Cardiac muscle cell (in vitro differentiated cells and primary cell): ENCODE measurements at regions not wholly inside any gene's neighbourhood (a gene's known extent, or its start where the extent isn't known, plus 50 kb on each side); places are given as distances from the start of the nearest gene placed in this dataset.

ENCODE experiments used
- DNase-seq, 2 donors: peaks; one replicate each; pipeline versions ENCODE4 v3.0.0 to v3.0.0-alpha.2; 2010 to 2017; ENCODE audit warnings: low read depth in 1 of 2, low spot score in 1 of 2
- H3K27ac ChIP-seq: fragments of 200-600 bp; sonication (generic); 2 replicates; pipeline ENCODE4 v1.5.1; 2016
- H3K27me3 ChIP-seq: fragments of 200-600 bp; sonication (generic); 2 replicates; pipeline ENCODE4 v1.6.0; 2016; ENCODE audit warnings: control low read depth
- H3K36me3 ChIP-seq: fragments of 200-600 bp; sonication (generic); 2 replicates; pipeline ENCODE4 v1.5.1; 2016; ENCODE audit warnings: control low read depth
- H3K4me1 ChIP-seq: fragments of 200-600 bp; sonication (generic); 2 replicates; pipeline ENCODE4 v1.8.1; 2017; ENCODE audit warnings: low read depth, mild to moderate bottlenecking, mixed run types
- H3K4me3 ChIP-seq: fragments of 200-600 bp; sonication (generic); 2 replicates; pipeline ENCODE4 v1.5.1; 2016; ENCODE audit warnings: mild to moderate bottlenecking
- H3K9me3 ChIP-seq: fragments of 200-600 bp; sonication (generic); 2 replicates; pipeline ENCODE4 v1.5.1; 2017; ENCODE audit warnings: low read depth, mild to moderate bottlenecking, control low read depth
- TF ChIP-seq, protein P1 (sequence below): IDR thresholded peaks from 2 replicates; pipeline ENCODE4 v1.5.1; 2012; ENCODE audit warnings: low read depth, mild to moderate bottlenecking, low read length

DNA sequence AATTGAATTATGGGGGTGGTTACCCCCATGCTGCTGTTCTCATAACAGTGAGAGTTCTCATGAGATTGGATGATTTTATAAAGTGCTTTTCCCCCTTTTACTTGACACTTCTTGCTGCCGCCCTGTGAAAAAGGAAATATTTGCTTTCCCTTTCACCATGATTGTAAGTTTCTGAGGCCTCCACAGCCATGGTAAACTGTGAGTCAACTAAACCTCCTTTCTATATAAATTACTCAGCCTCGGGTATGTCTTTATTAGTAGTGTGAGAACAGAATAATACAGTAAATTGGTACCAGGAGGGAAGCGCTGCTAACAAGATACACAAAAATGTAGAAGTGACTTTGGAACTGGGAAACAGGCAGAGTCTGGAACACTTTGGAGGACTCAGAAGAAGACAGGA is 1070.8 kb downstream of the FAM133A start:
- Histone ChIP-seq H3K27me3 (no peaks in the 10 kb centered on the region), H3K36me3 (no peaks in the 10 kb centered on the region), H3K9me3 (no peaks in the 10 kb centered on the region), H3K4me3 (no peak overlapping the region), H3K27ac (no peak overlapping the region), H3K4me1 (no peaks in the 10 kb centered on the region)
- TF ChIP-seq, protein P1, sequence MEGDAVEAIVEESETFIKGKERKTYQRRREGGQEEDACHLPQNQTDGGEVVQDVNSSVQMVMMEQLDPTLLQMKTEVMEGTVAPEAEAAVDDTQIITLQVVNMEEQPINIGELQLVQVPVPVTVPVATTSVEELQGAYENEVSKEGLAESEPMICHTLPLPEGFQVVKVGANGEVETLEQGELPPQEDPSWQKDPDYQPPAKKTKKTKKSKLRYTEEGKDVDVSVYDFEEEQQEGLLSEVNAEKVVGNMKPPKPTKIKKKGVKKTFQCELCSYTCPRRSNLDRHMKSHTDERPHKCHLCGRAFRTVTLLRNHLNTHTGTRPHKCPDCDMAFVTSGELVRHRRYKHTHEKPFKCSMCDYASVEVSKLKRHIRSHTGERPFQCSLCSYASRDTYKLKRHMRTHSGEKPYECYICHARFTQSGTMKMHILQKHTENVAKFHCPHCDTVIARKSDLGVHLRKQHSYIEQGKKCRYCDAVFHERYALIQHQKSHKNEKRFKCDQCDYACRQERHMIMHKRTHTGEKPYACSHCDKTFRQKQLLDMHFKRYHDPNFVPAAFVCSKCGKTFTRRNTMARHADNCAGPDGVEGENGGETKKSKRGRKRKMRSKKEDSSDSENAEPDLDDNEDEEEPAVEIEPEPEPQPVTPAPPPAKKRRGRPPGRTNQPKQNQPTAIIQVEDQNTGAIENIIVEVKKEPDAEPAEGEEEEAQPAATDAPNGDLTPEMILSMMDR = no peak
- DNase-seq = no peak

DNA sequence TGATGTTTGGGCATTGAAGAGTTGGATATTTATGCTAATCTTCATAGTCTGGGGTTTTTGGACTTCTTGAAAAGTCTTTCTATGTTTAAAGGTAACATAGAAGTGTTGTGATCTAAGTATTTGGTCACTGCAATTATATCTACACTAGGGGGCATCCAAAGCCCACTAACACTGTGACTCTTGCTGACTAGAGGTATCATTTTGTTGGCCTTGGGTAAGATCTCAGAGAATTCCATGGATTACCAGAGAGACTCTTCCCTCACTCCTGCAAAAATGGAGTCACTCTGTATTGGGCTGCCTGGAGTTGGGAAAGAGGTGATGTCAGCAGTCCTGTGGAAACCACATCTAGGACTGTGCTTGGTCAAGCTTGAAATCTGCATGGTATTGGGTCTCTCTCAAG is 1077.6 kb downstream of the FAM133A start:
- Histone ChIP-seq H3K9me3 (no peaks in the 10 kb centered on the region), H3K36me3 (no peaks in the 10 kb centered on the region)
- TF ChIP-seq, protein P1 = no peak

DNA sequence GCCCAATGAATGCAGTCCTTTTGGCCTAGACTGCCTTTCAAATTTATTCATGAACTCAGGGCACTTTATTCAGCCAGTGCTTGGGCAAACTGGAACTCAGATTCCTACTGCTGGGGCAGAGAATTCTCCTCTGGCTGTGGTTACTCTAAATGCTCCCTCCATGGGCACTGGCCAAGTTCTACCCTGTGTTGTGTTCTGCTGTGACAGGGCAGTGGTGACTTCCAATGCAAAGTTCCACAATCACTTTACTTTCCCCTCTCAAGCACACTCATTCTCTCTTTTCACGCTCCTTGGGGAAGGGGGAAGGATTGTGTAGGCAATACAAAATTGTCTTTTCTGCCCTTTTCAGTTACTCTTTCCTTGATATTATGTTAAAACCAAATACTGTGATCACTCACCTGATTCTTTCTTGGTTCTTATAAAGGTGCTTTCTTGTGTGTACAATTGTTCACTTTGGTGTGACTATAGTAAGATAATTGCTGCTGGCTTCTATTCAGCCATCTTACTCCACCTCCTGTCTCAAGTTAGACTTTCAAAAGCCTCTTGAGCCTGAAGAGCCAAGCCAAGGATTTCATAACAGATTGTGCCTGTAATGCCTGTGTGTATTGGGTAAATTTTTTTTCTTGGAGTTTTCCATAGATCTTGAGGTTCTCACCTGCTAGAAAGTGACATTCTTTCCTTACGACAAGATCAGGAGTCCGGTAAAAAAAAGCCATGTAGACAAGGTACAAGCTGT is 1078.6 kb downstream of the FAM133A start:
- TF ChIP-seq, protein P1 = no peak
- Histone ChIP-seq H3K9me3 (no peaks in the 10 kb centered on the region), H3K27ac (no peak overlapping the region)

More for the DNA sequence above, 1077.6 kb downstream of the FAM133A start:
- Histone ChIP-seq H3K27ac (no peak overlapping the region), H3K27me3 (no peaks in the 10 kb centered on the region), H3K4me3 (no peak overlapping the region), H3K4me1 (no peaks in the 10 kb centered on the region)
- no peak for DNase-seq

DNA sequence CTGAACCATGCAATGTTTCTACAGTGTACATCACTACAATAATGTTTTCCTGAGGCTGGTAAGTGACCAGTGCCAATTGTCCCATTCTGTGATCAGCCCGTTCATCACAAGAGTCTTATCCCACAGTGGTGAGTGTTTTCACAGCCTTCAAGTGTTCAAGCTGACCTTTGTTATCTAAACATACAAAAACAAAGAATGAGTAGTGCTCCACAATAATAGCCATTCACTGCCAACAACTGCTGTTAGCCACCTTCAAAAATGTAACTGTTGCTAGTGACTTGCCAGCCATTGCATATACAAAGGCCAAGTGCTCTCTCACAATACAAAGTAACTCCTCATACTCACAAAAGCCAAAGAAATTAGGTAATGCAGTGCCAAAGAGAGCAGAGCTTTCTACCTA is 1084.1 kb downstream of the FAM133A start:
- Histone ChIP-seq H3K27me3 (peaks cover 9% of the 10 kb centered on the region), H3K9me3 (no peaks in the 10 kb centered on the region), H3K27ac (no peak overlapping the region), H3K4me3 (no peak overlapping the region), H3K36me3 (no peaks in the 10 kb centered on the region), H3K4me1 (no peaks in the 10 kb centered on the region)
- peak in 1 of 2 donors; percentile 24 for DNase-seq
- TF ChIP-seq, protein P1 = no peak

More for the DNA sequence above, 1078.6 kb downstream of the FAM133A start:
- Histone ChIP-seq H3K27me3 (no peaks in the 10 kb centered on the region), H3K4me3 (no peak overlapping the region), H3K4me1 (no peaks in the 10 kb centered on the region), H3K36me3 (no peaks in the 10 kb centered on the region)
- DNase-seq = no peak

DNA sequence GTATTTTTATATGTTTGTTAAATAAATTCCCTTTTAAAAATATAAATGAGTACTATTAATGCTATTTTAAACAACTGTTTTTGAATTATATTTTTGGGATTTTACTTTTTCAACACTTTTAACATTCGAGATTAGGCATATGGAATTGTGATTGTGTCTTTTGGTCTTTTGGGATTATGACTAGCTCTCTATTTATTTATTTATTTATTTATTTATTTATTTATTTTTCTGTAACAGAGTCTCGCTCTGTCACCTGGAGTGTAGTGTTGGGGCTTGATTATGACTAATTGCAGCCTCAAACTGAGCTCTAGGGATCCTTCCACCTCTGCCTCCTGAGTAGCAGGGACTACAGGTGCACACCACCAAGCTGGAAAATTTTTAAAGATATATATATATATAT is 1101.6 kb downstream of the FAM133A start:
- TF ChIP-seq, protein P1 = no peak
- no peaks in the 10 kb centered on the region for H3K9me3 ChIP-seq
- H3K4me3 ChIP-seq = no peak overlapping the region
- no peaks in the 10 kb centered on the region for H3K4me1 ChIP-seq
- no peaks in the 10 kb centered on the region for H3K27me3 ChIP-seq
- DNase-seq = no peak
- H3K27ac ChIP-seq = no peak overlapping the region
- no peaks in the 10 kb centered on the region for H3K36me3 ChIP-seq
